GM19025 (cell line): ENCODE measurements at regions not wholly inside any gene's neighbourhood (a gene's known extent, or its start where the extent isn't known, plus 50 kb on each side); places are given as distances from the start of the nearest gene placed in this dataset.

ENCODE experiments used
- ATAC-seq: cut with Tn5 transposase; IDR thresholded peaks from one replicate; pipeline ENCODE4 v1.9.1; 2021; ENCODE audit warnings: mild to moderate bottlenecking, low read depth, moderate library complexity; ENCODE audit not compliant: unreplicated experiment

DNA sequence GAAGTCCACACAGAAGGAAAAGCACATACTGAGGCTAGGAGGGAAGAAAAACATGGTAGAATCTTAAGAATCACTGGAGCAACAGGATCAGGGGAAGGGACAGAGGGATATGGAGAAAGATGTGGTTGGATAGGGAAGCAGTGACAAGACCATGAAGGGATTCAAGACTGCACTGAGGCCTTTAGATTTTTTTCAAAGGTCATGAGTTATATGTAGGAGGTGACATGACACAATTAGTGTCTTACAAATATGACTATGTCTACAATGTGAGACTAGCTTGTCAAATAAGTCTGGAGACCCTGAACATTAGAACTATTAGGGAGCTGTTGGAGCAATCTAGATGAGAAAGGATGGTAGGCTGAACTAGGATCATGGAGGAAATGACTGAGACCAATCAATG is 1130.3 kb upstream of the ZEB2 start:
- no peak for ATAC-seq

DNA sequence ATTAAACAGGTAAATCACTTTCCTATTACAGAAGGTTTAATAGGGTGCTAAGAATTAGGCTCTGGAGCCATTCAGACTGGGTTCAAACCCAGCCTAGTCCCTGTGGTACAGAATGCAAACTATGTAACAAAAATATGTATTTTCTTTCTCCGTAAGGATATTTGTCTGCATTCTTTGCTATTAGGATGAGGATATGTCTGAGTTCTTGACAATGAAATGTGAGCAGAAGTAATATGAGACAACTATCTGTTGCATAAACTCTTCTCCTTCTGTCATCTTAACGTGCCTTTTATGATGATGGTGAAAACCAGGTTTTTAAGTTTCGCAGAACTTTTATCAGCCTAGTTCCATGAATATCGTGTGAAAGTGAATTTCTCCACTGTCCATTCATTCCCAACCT is 1129.1 kb upstream of the ZEB2 start:
- ATAC-seq = no peak

GRCh38 chr2:145644820-145645302 is 1124.9 kb upstream of the ZEB2 start:
- ATAC-seq = peak; percentile 95

- no peak for ATAC-seq
Observed at GRCh38 chr2:145638675-145639074, 1118.8 kb upstream of the ZEB2 start.

DNA sequence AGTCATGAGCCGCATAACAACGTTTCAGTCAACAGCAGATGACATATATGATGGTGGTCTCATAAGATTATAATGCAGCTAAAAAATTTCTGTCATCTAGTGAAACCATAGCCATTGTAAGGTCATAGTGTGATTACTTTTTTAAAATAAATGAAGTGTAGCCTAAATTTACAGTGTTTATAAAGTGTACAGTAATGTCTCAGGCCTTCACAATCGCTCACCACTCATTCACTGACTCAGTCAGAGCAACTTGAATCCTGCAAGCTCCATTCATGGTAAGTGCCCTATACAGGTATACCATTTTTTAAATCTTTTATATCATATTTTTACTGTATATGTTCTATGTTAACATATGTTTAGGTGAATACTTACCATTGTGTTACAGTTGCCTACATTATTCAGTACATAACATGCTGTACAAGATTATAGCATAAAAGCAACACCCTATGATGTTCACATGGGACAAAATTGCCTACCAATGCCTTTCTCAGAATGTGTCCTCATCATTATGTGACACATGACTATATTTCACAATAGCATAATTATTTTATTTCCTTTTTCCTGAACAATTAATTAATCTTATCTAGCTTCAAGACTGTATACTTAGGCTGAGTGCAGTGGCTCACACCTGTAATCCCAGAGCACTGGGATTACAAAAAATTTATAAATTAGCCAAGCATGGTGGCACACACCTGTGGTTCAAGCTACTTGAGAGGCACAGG is 1115.9 kb upstream of the ZEB2 start:
- ATAC-seq = no peak

DNA sequence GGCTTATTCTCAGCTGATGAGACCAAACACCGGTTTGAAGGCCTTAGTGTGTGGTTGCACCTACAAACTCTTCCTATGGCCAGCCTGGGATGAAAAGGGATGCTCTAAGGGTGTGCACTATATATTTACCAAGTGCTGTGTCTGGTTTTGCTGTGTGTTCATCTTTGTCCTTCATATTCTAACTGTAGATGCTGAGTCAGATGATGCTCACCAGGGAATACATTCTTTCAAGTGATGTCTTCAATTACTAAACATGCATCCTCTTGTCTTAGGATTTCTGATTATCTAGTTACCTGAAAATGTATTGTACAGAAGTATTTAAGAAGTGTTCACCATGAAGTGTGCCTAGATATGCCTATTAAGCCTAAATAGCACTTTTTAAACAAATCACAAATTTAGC is 1111.6 kb upstream of the ZEB2 start:
- no peak for ATAC-seq

DNA sequence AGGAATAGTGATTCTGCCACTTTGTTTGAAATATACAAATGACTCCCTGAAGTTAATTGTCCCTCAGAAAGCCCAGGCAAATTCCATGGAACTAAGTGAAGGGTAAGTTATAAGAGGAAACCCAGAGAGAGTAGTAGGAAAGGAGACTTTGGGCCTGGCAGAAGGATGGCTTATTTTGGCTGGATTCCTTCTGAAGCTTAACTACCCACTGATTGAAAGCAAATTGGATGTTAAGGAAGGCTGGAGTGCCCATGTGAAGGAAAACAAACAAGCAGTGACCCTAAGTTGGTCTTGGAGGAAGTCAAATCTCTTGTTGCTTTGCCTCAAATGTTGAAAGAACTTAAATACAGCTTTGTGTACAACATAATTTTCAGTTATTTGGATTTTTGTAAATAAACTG is 1106.4 kb upstream of the ZEB2 start:
- no peak for ATAC-seq

DNA sequence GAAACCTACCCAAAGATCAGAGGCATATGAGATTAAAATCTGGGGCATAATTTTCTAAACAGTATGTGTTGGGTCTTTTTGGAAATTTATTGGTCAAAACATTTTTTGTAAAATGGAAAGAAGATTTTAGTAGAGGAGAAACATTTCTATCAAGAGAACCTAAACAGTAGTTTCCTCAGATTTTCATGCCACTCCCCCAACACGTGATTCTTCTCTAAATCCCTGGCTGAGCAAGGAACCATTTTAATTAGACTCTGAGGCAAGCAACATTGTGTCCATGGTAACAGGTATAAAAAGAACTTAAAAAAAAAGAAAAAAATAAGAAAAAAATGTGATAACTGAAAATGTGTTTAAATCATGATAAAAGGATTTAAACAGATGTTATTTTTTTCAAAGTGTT is 1105.2 kb upstream of the ZEB2 start:
- ATAC-seq = no peak

- ATAC-seq = no peak
Observed at GRCh38 chr2:145623136-145623535, 1103.2 kb upstream of the ZEB2 start.

GRCh38 chr2:145622285-145622684 is 1102.4 kb upstream of the ZEB2 start:
- ATAC-seq = no peak

- ATAC-seq = no peak
Observed at GRCh38 chr2:145617906-145618305, 1098.0 kb upstream of the ZEB2 start.

DNA sequence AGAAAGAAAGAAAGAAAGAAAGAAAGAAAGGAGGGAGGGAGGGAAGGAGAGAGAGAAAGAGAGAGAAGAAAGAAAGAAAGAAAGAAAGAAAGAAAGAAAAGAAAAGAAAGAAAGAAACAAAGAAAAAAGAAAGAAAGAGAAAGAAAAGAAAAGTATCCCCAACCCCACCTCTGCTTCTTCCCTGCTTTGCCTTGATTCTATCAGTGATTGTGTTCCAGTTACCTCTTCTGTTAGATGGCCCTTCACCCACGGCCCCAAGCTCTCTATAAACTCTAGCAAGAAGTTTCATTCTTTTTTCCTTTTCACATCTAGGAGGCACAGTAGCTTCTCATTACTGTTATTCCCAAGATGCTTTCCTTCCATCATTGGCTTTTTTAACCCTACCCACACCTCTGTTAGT is 1097.5 kb upstream of the ZEB2 start:
- ATAC-seq = no peak

GRCh38 chr2:145615626-145616025 is 1095.7 kb upstream of the ZEB2 start:
- no peak for ATAC-seq

DNA sequence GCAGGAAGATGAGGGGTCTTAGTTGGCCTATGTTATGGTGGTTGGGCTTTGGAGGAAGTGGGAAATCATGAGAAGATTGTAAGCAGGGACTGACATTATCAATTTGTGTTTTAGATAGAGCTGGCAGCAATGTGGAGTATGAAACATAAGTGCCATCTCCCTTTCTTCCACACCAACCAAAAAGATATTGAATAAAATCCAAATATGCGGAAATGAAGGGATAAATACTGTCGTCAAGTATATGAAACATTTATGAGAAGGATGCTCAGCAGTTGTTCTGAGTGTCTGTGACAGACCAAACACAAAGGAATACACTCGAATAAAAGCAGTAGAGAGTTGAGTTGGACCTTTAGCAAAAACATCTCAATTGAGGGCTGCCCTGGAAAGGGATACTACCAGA is 1090.0 kb upstream of the ZEB2 start:
- no peak for ATAC-seq

GRCh38 chr2:145601361-145601925 is 1081.5 kb upstream of the ZEB2 start:
- no peak for ATAC-seq

- no peak for ATAC-seq
Observed at GRCh38 chr2:145600811-145601210, 1080.9 kb upstream of the ZEB2 start.

DNA sequence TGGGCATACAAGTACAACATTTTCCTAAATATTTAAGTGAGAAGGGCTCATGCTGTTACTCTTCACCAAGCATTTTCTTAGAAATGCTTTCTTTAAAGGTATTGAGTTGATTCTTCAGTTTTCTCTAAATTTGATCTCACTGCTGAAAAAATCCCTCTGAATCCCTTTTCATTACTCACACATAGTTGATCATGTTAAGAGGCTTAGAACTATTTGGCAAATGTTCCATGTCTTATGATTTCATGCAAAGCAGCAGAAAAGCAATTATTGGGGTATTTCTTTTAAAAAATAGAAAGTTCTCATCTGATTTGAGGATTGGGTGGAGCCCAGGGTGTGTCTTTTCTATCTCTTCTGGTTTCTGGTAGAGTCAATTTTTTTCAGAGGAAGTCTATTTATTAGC is 1079.8 kb upstream of the ZEB2 start:
- no peak for ATAC-seq

DNA sequence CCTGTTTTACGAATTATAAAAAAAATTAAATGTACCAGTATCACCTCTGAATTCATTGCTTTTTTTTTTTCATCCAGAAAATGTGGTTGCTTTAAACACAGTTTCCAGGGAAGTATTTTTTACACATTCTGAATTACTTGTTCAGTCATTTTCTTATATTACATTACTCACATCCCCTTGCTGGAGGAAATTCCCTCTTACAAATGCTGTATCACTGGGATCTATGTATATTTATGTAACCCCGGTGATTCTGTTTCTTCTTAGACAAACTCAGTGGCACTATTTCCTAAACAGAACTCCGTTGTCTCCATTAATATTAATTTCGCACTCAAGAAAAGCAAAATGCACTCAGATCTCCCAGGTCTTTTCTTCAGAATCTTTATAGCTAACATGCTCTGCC is 1078.5 kb upstream of the ZEB2 start:
- ATAC-seq = no peak

GRCh38 chr2:145597809-145598208 is 1077.9 kb upstream of the ZEB2 start:
- no peak for ATAC-seq

DNA sequence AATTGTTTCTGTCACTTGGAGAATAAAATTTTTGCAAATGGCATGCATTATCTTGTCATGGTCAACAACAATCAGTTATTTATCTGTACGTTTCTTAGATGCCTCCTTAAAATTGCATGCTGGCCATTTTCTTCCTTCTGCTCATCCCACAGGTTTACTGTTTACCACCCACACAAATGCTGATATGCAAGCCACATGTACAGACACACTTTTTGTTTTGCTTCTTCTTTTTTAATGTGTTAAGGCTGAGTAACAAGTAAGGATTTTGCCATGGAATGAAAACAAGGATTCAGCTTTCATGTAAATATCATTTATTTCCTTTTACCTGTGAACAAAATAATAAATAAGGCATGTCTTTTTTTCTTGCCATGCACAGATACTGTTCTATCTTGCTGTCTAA is 1077.1 kb upstream of the ZEB2 start:
- no peak for ATAC-seq

GRCh38 chr2:145596416-145596815 is 1076.5 kb upstream of the ZEB2 start:
- ATAC-seq = no peak

DNA sequence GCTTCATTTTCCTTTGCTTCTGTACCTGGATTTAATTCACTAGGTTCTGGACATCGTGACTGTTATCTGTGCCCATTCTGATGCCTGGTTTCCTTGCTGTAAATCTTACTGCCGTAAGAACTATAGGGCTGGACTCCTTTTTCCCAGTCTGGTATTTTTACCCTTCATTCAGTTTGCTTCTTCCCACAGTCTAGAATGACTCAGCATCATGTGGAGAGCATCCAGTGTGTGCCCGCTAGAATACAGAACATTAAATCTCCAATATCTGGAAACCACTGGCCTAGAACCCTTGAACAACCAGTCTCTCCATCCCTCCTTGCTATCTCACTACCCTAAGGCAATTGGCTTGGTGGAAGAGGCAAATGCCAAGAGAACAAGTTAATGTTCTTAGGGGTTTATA is 1075.4 kb upstream of the ZEB2 start:
- no peak for ATAC-seq
